ENCODE measurements at regions not wholly inside any gene's neighbourhood (a gene's known extent, or its start where the extent isn't known, plus 50 kb on each side); places are given as distances from the start of the nearest gene placed in this dataset.

GRCh38 chr3:180102604-180103003, 65.9 kb upstream of the PEX5L start:
- no peak for TF ChIP-seq CTCF (IDR thresholded peaks at IDR 0.05)
- TF ChIP-seq POLR2A (IDR thresholded peaks at IDR 0.05): no peak
